PC-9 (cell line): ENCODE measurements at regions not wholly inside any gene's neighbourhood (a gene's known extent, or its start where the extent isn't known, plus 50 kb on each side); places are given as distances from the start of the nearest gene placed in this dataset.
"Not testable (repeated sequence)": the region's sequence is repeated elsewhere in the genome, so short reads cannot be mapped to it uniquely, and the experiment has no call there.

Experiments used
- BruUV-seq: library from RNA; stranded (reverse); fragments of 400-500 nt; replicated peaks from 2 replicates; lab custom pipeline; 2021; lab: Mats Ljungman, UMichigan
- CTCF ChIA-PET: fragments of 300-600 bp; sonication (Branson Sonifier 250); formaldehyde crosslinking; loops from one replicate; lab custom pipeline; 2022; ENCODE audit warnings: antibody characterized with exemption; lab: Charles Lee
- POLR2A ChIA-PET: fragments of 300-600 bp; sonication (Branson Sonifier 250); formaldehyde crosslinking; loops from one replicate; lab custom pipeline; 2022; ENCODE audit warnings: antibody characterized with exemption; ENCODE audit not compliant: unreplicated experiment; lab: Charles Lee
- DNase-seq, 2 experiments: peaks; one replicate each; pipeline versions ENCODE4 v3.0.0 to v3.0.0-alpha.2; 2015 to 2022; ENCODE audit warnings: mixed read lengths in 1 of 2
- H2AFZ ChIP-seq: fragments of 200-600 bp; sonication (generic); 2 replicates; pipeline ENCODE4 v1.8.1; 2017; ENCODE audit warnings: antibody characterized with exemption
- H3F3A ChIP-seq: fragments of 200-600 bp; sonication (generic); 2 replicates; pipeline ENCODE4 v1.8.1; 2017; ENCODE audit warnings: antibody characterized with exemption, mild to moderate bottlenecking, low read depth; ENCODE audit not compliant: insufficient read depth
- H3K27ac ChIP-seq: fragments of 200-600 bp; sonication (generic); 2 replicates; pipeline ENCODE4 v1.6.1; 2016; ENCODE audit warnings: mixed run types
- H3K27me3 ChIP-seq: fragments of 200-600 bp; sonication (generic); 2 replicates; pipeline ENCODE4 v1.6.1; 2016; ENCODE audit warnings: low read depth, mixed run types; ENCODE audit not compliant: insufficient read depth
- H3K36me3 ChIP-seq: fragments of 200-600 bp; sonication (generic); 2 replicates; pipeline ENCODE4 v1.6.1; 2016; ENCODE audit warnings: low read depth, mixed run types
- H3K4me1 ChIP-seq: fragments of 200-600 bp; sonication (generic); replicated peaks from 2 replicates; pipeline ENCODE4 v1.6.1; 2016; ENCODE audit warnings: mixed run types; ENCODE audit not compliant: insufficient read depth
- H3K4me2 ChIP-seq: fragments of 200-600 bp; sonication (generic); 2 replicates; pipeline ENCODE4 v1.6.1; 2017; ENCODE audit warnings: mixed run types
- H3K4me3 ChIP-seq: fragments of 200-600 bp; sonication (generic); 2 replicates; pipeline ENCODE4 v1.6.1; 2016; ENCODE audit warnings: mixed run types
- H3K79me2 ChIP-seq: fragments of 200-600 bp; sonication (generic); 2 replicates; pipeline ENCODE4 v1.6.1; 2017; ENCODE audit warnings: low read depth, mixed run types
- H3K9me2 ChIP-seq: fragments of 200-600 bp; sonication (generic); 2 replicates; pipeline ENCODE4 v1.8.1; 2017; ENCODE audit warnings: mild to moderate bottlenecking; ENCODE audit not compliant: insufficient read depth
- H3K9me3 ChIP-seq: fragments of 200-600 bp; sonication (generic); 2 replicates; pipeline ENCODE4 v1.8.1; 2016; ENCODE audit warnings: low read depth; ENCODE audit not compliant: insufficient read depth
- H4K20me1 ChIP-seq: fragments of 200-600 bp; sonication (generic); 2 replicates; pipeline ENCODE4 v1.8.1; 2017; ENCODE audit not compliant: insufficient read depth
- CTCF ChIP-seq: fragments of 200-600 bp; sonication (generic); conservative IDR thresholded peaks from 2 replicates; pipeline ENCODE4 v1.6.1; 2017; ENCODE audit warnings: mixed run types, antibody characterized with exemption, mild to moderate bottlenecking, moderate library complexity
- EZH2 ChIP-seq: fragments of 200-600 bp; sonication (generic); IDR thresholded peaks from 2 replicates; pipeline ENCODE4 v1.8.0; 2017; ENCODE audit warnings: antibody characterized with exemption, low read depth
- intact Hi-C: fragments of 100-400 bp; cut with micrococcal nuclease; formaldehyde crosslinking; loops from one replicate; pipeline ENCODE4 v1.10.0; 2022; ENCODE audit not compliant: unreplicated experiment

GRCh38 chr20:30175681-30176080 lies 1081.8 kb upstream of the DEFB115 start:
- CTCF ChIA-PET: no interaction called here
- Histone ChIP-seq H3F3A (no peaks in the 10 kb centered on the region), H2AFZ (no peak overlapping the region), H4K20me1 (no peaks in the 10 kb centered on the region), H3K27me3 (peaks cover 4% of the 10 kb centered on the region; the same call in 1 of the 2 replicates), H3K4me3 (no peak overlapping the region), H3K4me2 (no peak overlapping the region), H3K9me2 (no peaks in the 10 kb centered on the region), H3K79me2 (no peaks in the 10 kb centered on the region), H3K9me3 (no peaks in the 10 kb centered on the region), H3K36me3 (no peaks in the 10 kb centered on the region), H3K4me1 (no peaks in the 10 kb centered on the region), H3K27ac (no peak overlapping the region)
- intact Hi-C loops: no loop called here
- TF ChIP-seq CTCF (no peak), EZH2 (no peak)
- POLR2A ChIA-PET: no interaction called here
- no peak for DNase-seq
- no TSS peak for BruUV-seq

GRCh38 chr20:30183124-30183523 lies 1074.3 kb upstream of the DEFB115 start:
- CTCF ChIA-PET, H3K27ac ChIP-seq, H3K27me3 ChIP-seq, H3K4me1 ChIP-seq, H2AFZ ChIP-seq, H3K4me2 ChIP-seq, BruUV-seq, intact Hi-C loops, POLR2A ChIA-PET, H3K9me2 ChIP-seq, DNase-seq, H4K20me1 ChIP-seq, H3K36me3 ChIP-seq, H3K79me2 ChIP-seq, H3K4me3 ChIP-seq, H3K9me3 ChIP-seq, H3F3A ChIP-seq: not testable (repeated sequence)

- BruUV-seq, DNase-seq, H2AFZ ChIP-seq, H3K79me2 ChIP-seq, H3K36me3 ChIP-seq, CTCF ChIA-PET, H3K27me3 ChIP-seq, H3K4me1 ChIP-seq, H3F3A ChIP-seq, H3K9me3 ChIP-seq, H3K4me3 ChIP-seq, POLR2A ChIA-PET, H3K27ac ChIP-seq, H3K4me2 ChIP-seq, H3K9me2 ChIP-seq, intact Hi-C loops, H4K20me1 ChIP-seq: not testable (repeated sequence)
Measured at GRCh38 chr20:30191785-30192184, 1065.7 kb upstream of the DEFB115 start.

GRCh38 chr20:30234477-30234876 lies 1023.0 kb upstream of the DEFB115 start:
- H3K79me2 ChIP-seq, H3K4me1 ChIP-seq, DNase-seq, intact Hi-C loops, H3K27me3 ChIP-seq, H3K27ac ChIP-seq, H3K9me2 ChIP-seq, H3K9me3 ChIP-seq, BruUV-seq, H3K36me3 ChIP-seq, H3K4me3 ChIP-seq, POLR2A ChIA-PET, CTCF ChIA-PET, H4K20me1 ChIP-seq, H3K4me2 ChIP-seq, H3F3A ChIP-seq, H2AFZ ChIP-seq: not testable (repeated sequence)

- intact Hi-C loops: not testable (repeated sequence)
Measured at GRCh38 chr20:30275073-30275472, 982.4 kb upstream of the DEFB115 start.

More at GRCh38 chr20:30275073-30275472, 982.4 kb upstream of the DEFB115 start:
- H3K9me2 ChIP-seq, H3K79me2 ChIP-seq, H3K36me3 ChIP-seq, DNase-seq, H3K4me3 ChIP-seq, CTCF ChIA-PET, H3K9me3 ChIP-seq, H3K4me1 ChIP-seq, H3K27ac ChIP-seq, H3K27me3 ChIP-seq, H4K20me1 ChIP-seq, H3F3A ChIP-seq, H3K4me2 ChIP-seq, BruUV-seq, H2AFZ ChIP-seq, POLR2A ChIA-PET: not testable (repeated sequence)
